ENCODE measurements at regions not wholly inside any gene's neighbourhood (a gene's known extent, or its start where the extent isn't known, plus 50 kb on each side); places are given as distances from the start of the nearest gene placed in this dataset.

- no peak for DNase-seq (ENCODE audit: low read depth)
Observed at GRCh38 chr5:82699737-82700136, 377.5 kb downstream of the TMEM167A start.

- no peak for DNase-seq (ENCODE audit: low read depth)
Observed at GRCh38 chr5:82698026-82698425, 379.2 kb downstream of the TMEM167A start.

DNA sequence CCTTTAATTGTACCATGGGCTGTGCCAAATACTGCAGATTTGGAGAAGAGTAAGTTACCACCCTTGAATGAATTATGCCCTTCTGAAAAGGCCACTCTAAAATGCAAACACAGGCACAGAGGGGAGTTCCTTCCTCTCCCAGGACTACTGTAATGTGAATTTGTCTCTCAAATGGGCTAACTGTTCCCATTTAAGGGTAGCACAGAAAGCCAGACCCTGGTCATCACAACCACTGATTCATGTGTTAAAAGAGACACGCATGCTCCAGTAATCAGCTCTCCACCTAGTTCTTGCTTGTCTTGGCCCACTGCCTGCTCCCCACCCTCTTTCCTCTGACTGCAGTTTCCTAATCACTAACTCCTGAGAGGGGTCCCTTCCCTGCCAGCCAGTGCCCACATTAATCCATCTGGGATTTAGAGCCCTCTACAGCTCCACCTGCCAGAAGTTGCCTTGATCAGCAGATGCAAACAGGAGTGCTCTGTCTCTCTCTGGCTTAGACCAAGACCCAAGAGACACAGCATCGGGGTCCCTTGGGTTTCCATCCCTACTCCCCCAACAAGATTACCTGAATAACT lies 382.4 kb downstream of the TMEM167A start:
- no peak for DNase-seq (ENCODE audit: low read depth)

DNA sequence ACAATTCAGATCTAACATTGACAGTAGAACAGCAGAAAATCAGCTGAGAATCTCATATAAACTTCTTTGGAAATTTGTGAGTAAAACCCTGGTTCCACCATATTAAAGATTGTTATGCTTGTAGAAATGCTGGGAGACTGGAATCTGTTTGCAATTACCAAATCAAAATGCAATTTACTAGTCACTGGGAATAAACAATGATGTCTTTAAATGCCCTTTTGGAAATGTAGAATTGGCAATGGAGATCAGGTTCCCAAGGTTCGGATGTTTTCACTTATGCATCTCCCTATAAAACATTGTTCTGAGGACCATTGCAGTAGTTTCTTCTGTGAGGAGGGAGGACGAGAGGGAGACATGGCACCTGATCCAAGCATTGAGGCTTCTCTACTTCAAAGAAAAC lies 384.4 kb downstream of the TMEM167A start:
- no peak for DNase-seq (ENCODE audit: low read depth)

DNA sequence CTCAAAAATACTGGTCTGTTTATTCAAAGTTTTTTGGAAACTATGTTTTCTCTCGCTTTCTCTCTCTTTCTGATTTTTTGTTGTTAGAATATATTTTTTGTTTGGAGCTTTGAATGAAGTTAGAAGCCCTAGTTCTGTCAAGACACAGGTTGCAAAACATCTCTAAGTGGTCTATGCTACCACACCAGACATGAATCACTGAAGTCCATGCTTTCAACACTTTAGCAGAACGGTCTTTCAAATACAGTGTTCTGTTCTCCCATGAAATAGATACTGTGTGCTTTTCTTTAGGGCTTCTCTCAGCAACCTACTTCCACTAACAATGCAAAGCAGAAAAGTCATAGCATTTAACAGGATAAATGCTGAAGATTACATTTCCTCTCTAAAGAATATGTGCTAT lies 392.5 kb downstream of the TMEM167A start:
- no peak for DNase-seq (ENCODE audit: low read depth)

DNA sequence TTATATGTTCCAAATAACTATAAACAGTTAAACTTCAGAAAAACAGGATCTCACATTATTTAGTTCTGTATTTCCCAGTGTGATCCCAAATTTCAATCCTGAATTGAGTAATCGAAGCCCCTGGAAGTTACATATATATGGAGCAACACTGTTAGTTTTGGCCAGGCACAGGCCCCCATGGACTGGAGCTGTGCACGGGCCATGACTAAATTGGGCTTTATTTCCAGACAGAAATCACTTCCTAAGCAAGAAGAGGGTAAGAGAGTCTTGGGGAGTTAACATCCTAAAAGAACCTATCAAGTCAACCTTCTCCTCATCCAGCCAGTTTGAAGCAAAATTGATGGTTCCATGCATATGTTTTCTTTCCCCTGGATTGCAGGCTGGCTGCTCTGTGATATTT lies 393.0 kb downstream of the TMEM167A start:
- no peak for DNase-seq (ENCODE audit: low read depth)

GRCh38 chr5:82679660-82680059 lies 397.5 kb downstream of the TMEM167A start:
- DNase-seq (ENCODE audit: low read depth), result no peak

GRCh38 chr5:82676661-82677060 lies 398.5 kb upstream of the RPS23 start:
- DNase-seq (ENCODE audit: low read depth), result no peak

DNA sequence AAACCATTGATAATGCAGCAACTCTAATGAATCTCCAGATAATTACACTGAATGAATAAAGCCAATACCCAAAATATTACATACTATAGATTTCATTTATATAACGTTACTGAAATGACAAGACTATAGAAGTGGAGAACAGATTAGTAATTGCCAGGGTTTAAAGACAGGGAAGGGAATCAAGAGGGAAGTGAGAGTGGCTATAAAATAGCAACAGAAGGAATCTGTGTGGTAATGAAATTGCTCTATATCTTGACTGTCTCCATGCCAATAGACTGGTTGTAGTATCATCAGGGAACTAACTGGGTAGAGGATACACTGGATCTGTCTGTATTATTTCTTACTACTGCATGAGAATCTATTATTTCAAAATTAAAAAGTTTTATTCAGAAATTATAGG lies 396.5 kb upstream of the RPS23 start:
- DNase-seq (ENCODE audit: low read depth), result no peak

GRCh38 chr5:82673057-82673809 lies 395.1 kb upstream of the RPS23 start:
- no peak for DNase-seq (ENCODE audit: low read depth)

DNA sequence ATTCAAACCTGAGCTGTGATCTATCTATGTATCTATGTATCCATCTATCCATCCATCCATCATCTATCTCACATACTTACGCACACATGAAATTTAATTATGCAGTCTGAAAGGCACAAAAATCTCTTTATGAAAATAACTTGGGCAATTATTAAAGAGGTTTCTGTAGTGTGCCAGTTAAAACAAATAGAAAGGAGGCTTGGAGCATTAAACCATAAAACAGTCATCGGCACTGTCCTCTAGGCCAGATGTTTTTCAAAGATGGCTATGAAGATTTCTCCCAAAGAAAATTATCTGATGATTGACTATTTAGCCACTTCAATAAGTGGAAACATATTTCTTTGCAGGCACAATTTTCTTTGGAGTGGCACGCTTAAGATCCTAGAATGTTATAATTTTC lies 392.5 kb upstream of the RPS23 start:
- DNase-seq (ENCODE audit: low read depth), result no peak

DNA sequence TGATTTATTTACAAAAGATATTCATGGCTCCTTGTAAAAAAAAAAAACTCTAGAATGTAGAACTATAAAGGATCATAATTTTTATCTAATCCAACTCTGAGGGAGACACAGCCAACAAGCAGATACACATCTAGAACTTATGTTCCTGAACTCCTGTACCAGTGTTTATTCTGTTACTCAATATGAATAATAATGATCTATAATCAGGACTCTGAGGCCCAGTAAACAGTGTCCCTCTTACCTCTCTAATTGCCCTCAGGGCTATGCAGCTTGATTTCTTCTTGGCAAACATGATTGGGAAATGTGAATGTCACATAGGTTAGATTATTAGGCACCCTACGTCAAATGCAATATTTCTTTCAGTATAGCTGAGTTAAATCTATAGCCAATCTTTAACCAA lies 391.6 kb upstream of the RPS23 start:
- DNase-seq (ENCODE audit: low read depth), result no peak

DNA sequence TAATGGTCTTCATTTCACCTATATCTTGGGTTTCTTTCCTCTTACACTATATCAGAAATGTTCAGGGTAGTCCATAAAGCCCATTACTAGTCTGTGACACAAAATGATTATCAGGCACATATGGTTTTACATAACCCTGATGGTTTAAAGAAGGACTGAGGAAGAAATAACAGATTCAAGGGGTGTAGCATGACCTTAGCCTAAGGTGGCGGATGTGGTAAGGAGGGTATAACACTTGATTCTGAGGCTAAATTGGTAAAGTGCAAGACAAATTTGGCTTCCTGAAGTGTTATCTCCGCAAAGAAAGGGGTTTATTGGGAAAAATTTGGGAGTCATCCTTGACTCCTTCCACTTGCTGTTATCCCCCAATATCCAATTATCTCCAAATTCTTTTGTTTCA lies 388.2 kb upstream of the RPS23 start:
- no peak for DNase-seq (ENCODE audit: low read depth)

GRCh38 chr5:82664732-82665131 lies 386.6 kb upstream of the RPS23 start:
- no peak for DNase-seq (ENCODE audit: low read depth)

DNA sequence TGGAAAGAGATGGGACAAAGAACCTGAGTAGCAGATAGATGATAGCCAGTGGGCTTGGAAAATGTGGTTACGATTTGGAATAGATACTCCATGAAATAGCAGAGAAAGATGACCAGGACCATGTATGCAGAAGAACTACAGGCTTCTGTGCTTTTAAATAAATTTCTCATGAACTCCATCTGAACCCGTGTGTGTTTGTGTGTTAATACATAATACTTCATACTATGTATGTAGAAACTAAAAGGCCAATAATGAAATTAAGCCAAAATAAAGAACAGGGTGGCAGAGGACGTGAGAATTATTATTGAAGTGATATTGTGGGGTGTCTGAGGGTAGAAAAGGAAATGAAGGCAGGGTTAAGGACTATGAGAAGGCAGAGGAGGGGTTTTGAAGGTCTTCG lies 385.1 kb upstream of the RPS23 start:
- DNase-seq (ENCODE audit: low read depth), result no peak

DNA sequence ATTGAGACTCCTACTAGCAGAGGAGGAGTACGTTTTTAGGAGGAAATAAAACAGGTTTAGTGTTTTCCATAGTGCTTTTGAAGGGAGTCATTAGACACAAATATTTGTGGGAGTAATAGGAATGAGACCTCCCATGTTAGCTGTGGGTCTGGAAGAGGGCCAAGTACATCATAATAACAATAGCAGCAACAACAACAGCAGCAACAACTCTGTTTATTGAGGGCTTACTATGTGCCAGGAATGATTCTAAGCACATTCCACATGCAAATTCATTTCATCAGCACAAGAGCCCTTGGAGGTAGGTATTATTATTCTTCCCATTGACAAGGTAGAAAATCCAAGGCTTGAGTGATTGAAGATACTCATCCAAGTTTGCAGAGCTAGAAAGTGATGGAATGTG lies 384.2 kb upstream of the RPS23 start:
- DNase-seq (ENCODE audit: low read depth), result no peak

GRCh38 chr5:82661933-82662332 lies 383.8 kb upstream of the RPS23 start:
- no peak for DNase-seq (ENCODE audit: low read depth)

GRCh38 chr5:82661462-82661861 lies 383.3 kb upstream of the RPS23 start:
- no peak for DNase-seq (ENCODE audit: low read depth)

DNA sequence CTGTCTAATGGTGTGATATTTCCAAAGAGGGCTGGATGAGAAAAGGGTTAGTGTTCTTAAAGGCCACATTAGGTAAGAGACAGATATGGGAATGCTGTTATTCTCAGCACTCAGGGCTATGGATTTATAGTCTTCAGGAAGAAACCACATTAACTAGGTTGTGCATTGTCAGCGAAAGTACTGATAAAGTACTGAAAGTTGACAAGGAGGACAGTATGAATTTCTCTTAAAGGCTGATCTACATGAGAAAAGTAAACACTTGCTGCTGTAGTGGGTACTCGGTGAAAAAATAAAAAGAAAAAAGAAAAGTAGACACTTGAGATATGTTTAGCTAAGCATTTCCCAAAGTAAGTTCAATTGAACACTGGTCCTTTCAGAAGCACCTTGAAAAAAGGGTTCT lies 381.0 kb upstream of the RPS23 start:
- DNase-seq (ENCODE audit: low read depth), result no peak

DNA sequence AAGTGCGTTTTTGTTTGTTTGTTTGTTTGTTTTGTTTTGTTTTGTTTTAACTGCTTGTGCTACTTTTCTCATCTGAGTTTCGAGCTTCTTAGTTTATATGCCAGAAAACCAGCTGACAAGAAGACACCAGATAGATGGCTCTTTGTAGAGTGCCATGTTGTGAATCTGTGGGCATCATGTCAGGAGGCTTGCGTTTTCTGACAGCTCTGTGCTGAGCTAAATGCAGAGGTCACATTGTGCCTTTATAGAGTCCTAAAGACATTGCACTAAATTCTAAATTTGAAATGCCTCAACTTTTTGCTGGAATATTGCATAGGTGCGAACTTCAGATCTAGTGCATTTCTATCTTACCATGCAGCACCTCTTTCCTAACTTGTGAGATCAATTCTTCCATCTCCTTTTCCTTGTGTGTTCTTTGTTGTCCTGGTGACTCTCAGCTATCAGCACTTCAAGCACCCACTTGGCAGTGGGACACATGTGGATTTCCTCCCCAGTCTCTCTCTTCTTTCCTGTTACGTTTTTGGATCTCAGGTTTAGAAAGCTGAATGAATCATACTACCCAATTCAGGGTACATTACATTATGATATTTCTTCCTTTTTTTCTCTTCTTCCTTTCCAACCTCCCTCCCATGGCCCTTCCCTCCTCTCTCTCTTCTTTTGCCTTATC lies 379.0 kb upstream of the RPS23 start:
- DNase-seq (ENCODE audit: low read depth), result no peak

- DNase-seq (ENCODE audit: low read depth), result no peak
Observed at GRCh38 chr5:82656341-82656761, 378.2 kb upstream of the RPS23 start.

DNA sequence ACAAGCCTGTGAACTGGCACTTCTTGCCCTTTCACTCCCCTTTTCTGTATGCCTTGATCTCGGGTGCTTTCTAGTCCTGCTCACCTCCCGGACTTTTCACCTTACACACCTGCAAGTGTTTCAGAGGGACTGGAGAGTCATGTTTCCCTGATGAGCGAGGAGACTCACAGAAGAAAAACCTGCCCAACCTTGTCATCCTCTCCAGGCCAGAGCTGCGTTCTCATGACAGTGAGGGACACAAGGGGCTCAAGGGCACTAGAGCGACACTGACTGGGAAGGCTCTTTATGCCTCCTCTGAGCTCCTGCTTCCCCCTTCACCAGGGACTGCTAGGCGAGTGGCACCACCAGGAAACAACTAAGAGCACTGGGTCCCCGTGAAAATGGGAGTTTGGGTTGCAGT lies 376.9 kb upstream of the RPS23 start:
- DNase-seq (ENCODE audit: low read depth), result no peak

GRCh38 chr5:82649943-82650342 lies 371.8 kb upstream of the RPS23 start:
- no peak for DNase-seq (ENCODE audit: low read depth)

GRCh38 chr5:82644766-82645165 lies 366.6 kb upstream of the RPS23 start:
- DNase-seq (ENCODE audit: low read depth), result no peak

All from ELR (cell line).